ENCODE measurements at regions not wholly inside any gene's neighbourhood (a gene's known extent, or its start where the extent isn't known, plus 50 kb on each side); places are given as distances from the start of the nearest gene placed in this dataset.
"Not testable (repeated sequence)": the region's sequence is repeated elsewhere in the genome, so short reads cannot be mapped to it uniquely, and the experiment has no call there.

GRCh38 chr10:33100781-33101391 lies 142.9 kb upstream of the ITGB1 start:
- DNase-seq, result no peak

DNA sequence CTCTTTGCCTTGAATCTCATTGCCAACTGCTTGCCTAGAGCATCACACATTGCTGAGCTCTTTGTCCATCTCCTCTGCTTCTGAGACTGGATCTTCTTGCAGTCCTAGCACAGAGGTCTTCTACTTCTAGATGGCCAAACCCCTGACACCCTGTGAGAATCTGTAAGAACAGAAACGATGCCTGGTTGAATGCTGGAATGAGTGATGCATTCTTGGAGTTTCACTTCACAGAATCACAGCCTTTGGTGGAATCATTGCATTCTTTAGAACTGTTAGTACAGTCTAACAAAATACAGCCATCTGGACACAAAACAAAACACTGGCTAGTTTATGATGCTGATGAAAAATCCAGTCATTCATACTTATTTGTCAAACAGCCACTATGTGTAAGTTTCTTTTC lies 141.7 kb upstream of the ITGB1 start:
- no peak for DNase-seq

GRCh38 chr10:33098951-33099663 lies 141.1 kb upstream of the ITGB1 start:
- no peak for DNase-seq

DNA sequence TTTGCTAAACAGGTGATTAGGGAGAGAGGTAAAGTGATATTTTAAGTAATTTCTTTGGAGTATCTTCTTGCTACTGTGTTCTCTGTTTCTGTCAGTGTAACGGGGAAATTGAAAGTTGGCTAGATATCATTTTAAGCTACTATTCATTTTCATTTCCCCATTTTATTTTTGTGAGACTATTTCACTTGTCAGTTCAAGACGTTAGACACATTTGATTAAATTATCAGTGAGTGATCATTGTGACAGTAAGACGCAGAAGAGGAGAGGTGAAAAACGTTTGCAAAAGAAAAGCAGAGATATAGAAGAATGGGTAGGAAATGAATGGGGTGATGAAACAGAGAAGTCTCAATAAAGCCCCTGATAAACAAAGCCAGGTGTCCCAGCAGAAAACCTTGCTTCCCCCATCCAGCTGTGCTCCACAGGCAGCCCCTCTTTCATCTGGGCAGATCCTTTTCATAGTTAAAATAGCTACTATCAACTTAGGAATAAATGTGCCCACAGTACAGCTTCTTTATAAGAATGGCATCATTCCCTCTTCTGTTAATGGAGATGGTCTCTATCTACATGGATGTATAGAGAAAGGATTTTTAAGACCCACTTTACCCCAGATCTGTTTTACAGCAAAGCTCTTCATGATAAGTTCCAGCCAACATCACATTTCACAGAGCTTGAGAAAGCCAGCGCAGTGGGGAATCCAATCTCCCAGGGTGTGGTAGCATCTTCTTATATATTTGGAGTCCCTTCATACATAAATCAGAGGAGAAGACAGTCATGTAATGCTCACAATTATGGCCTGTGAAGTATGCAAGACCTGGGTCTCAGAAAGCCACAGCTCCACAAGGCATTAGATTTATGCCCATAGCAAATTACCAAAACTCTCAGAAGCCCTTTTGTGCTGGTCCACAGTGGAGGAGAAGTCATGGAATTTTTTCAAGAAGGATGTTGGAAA lies 138.1 kb upstream of the ITGB1 start:
- no peak for DNase-seq

GRCh38 chr10:33094263-33095051 lies 136.4 kb upstream of the ITGB1 start:
- DNase-seq, result no peak

DNA sequence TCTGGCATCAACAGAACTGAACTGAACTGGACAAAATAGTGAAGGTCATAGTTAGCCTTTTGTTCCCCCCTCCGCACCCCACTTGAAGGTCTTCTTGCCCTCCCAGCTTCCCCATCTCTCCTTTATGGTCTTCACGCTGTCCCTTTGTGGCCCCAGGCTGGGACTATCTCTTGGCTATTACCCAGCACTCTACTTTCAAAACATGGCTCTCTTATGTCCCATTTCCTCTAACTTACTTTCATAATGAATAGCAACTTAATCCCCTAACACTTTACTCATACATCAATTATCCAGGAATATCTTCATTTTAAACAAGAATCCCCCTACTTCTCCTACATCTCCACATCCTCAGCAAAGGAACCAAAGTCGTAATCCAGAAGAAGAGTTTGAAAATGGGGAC lies 135.3 kb upstream of the ITGB1 start:
- DNase-seq, result no peak

GRCh38 chr10:33092596-33092995 lies 134.6 kb upstream of the ITGB1 start:
- no peak for DNase-seq

- no peak for DNase-seq
Observed at GRCh38 chr10:33091201-33091600, 133.2 kb upstream of the ITGB1 start.

GRCh38 chr10:33088990-33089389 lies 131.0 kb upstream of the ITGB1 start:
- DNase-seq, result no peak

DNA sequence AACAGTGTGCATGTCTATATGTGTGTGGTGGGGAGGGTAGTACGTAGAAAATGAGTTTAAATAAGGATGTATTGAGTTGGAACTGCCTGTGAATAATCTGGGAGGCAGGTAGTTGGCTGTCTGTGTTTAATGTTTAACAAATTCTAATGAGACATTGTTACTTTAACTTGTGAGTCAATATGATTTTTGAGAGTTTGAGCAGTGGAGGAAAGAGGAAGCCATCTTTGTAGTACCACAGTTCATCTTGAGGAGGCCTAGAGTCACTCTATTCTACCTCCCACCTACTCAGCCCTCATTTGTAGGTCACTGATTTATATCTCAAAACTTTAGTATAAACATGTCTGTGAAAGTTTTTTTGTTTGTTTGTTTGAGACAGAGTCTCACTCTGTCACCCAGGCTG lies 129.9 kb upstream of the ITGB1 start:
- DNase-seq, result no peak

DNA sequence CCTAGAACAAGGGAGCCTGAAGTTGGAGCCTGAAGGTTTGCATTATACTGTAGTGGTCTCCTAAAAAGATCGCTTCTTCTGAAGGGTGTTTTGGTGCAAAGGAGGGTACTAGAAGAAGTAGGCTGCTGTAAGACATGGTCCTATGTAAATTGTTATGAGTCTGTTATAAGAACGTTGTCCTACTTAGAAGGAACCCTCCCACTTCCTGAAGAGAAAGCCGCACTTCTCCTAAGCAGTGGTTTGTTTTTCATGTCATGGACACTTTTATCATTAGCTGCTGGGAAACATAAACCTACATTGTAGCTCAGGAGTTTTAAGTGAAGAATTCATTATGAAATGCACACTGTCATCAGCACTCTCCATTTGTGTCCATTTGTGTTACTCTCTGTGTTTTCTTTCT lies 129.1 kb upstream of the ITGB1 start:
- no peak for DNase-seq

DNA sequence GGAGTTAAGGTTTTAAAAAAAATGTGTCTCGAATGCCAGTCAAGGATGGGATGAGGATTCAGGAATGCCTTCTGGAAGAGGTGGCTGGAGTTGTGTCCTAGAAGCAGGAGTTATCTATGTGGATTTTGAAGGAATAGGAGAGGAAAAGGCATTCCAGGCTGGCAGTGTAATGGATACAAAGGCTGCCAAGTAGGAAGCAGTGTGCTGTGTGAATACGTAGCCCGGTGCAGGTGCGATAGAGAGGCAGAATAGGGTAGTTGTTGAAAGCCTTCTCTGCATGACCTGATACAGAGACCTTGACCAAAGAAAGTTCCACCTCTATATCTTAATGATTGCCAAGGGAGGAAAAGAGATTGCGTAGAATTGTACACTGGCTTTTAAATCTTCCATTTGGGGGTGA lies 128.1 kb upstream of the ITGB1 start:
- no peak for DNase-seq

- no peak for DNase-seq
Observed at GRCh38 chr10:33085313-33085833, 127.3 kb upstream of the ITGB1 start.

DNA sequence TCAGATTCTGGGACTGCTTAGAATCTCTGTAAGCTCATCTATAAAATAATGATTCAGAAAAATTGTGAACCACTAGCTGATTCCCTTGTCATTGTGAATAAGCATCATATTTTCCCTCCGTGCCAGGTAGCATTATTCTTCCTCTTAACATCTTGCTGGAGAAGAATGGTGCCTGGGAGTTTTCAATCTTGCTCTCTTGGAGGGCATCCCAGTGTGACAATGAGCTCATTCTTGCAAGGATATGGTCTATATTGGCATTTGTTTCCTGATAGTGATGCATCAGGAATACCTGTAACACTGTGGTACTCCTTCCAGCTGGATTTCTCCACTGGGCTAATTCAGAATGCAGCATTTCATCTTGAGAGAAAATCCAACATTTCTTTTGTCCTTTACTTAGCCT lies 126.4 kb upstream of the ITGB1 start:
- DNase-seq, result no peak

DNA sequence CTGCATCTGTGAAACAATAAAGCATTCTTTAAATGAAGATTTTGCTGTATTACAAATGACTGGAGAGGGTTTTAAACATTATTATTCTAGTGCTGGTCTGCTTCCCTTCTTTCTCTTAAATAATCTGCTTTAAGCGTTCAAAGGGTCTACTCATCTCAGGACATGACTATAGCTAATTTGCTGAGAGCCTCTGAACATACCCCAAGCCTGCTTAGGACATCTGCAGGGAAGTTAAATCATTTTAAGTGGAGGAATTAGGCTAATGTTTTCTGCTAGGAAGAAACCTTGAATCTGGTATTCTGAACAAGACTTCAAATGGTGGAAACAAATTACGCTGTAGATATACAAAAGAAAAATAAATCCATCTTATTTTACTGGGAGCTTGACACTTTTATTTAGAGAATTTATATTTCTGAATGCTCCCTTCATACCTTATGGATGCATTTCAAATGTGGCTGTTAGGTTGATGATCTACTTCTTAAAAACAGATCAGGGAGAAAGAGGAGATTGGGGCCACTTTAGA lies 124.4 kb upstream of the ITGB1 start:
- DNase-seq, result no peak

DNA sequence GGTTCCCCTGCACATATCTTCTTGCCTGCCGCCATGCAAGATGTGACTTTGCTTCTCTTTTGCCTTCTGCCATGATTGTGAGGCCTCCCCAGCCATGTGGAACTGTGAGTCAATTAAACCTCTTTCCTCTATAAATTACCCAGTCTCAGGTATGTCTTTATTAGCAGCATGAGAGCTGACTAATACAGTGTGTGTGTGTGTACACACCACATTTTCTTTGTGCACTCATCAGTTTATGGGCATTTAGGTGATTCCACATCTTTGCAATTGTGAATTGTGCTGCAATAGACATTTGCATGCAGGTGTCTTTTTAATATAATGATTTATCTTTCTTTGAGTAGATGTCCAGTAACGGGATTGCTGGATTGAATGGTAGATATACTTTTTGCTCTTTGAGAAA lies 122.4 kb upstream of the ITGB1 start:
- not testable (repeated sequence) for DNase-seq

DNA sequence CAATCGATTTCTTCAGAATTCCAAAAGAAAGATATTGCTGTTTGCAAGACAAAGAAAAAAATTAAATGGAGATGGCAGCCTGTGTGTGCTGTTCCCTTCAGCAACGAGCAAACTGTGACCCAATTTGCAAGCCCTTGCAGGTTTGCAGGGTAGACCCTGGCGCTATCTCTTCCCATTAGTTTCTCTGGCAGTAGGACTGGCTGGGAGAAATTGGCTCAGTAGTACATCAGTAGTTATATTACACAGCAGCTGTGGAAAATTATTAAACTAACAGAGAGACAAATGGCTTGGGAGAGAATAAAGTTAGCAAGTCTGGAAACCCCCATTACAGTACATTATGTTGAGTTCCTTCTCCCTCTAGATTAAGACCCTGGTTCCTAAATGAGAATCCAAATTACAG lies 116.4 kb upstream of the ITGB1 start:
- DNase-seq, result no peak

GRCh38 chr10:33073641-33074415 lies 115.8 kb upstream of the ITGB1 start:
- no peak for DNase-seq

- DNase-seq, result no peak
Observed at GRCh38 chr10:33071857-33072256, 113.8 kb upstream of the ITGB1 start.

GRCh38 chr10:33070101-33070500 lies 112.1 kb upstream of the ITGB1 start:
- DNase-seq, result no peak

- no peak for DNase-seq
Observed at GRCh38 chr10:33067917-33068316, 109.9 kb upstream of the ITGB1 start.

GRCh38 chr10:33067481-33067880 lies 109.5 kb upstream of the ITGB1 start:
- no peak for DNase-seq

All from T-helper 9 cell (primary cell).